MV-4-11 (cell line): ENCODE measurements at regions not wholly inside any gene's neighbourhood (a gene's known extent, or its start where the extent isn't known, plus 50 kb on each side); places are given as distances from the start of the nearest gene placed in this dataset.

ENCODE experiments used
- DNase-seq: peaks from one replicate; lab custom pipeline; 2025; lab: John Stamatoyannopoulos, UW

DNA sequence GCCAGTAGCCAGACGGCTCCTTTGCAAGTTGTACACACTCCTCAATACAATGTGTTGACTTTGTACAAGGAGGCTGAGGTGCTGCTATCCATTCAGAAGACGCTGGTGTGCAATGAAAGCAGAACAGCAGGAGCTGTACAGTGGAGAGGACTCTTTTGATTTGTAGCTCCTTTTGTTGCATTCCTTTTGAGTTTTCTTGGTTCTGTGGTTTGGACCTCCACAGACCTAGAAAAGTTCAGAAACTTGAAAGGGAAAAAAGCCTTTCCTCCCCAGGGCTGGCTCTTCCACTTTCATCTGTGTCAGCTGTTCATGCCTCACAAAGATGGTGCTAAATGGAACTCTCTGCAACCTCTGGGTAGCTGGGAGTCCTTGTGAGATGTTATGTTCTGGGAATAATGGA is 117.4 kb downstream of the MAT2B start:
- no peak for DNase-seq

- DNase-seq = no peak
Measured at GRCh38 chr5:163623524-163623923, 118.1 kb downstream of the MAT2B start.

DNA sequence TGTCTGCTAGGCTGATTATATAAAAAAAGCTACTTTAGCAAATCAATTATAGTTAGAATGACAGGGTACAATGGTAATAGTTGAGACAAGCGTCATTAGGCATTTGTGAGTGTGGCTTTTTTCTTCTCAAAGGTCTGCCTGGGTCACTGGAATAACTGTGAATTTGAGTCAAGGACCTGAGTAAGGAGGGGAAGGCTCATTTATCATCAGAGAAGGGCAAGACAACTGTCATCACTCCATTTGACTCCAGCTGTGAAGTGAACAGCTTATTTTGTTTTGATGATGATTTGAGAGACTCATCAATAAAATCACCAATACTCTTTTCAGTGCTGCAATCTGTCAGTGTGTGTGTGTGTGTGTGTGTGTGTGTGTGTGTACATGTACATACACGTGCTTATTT is 118.6 kb downstream of the MAT2B start:
- no peak for DNase-seq

GRCh38 chr5:163624431-163624830 is 119.0 kb downstream of the MAT2B start:
- no peak for DNase-seq

- no peak for DNase-seq
Measured at GRCh38 chr5:163626904-163627434, 121.5 kb downstream of the MAT2B start.

GRCh38 chr5:163631856-163632255 is 126.4 kb downstream of the MAT2B start:
- DNase-seq = no peak

DNA sequence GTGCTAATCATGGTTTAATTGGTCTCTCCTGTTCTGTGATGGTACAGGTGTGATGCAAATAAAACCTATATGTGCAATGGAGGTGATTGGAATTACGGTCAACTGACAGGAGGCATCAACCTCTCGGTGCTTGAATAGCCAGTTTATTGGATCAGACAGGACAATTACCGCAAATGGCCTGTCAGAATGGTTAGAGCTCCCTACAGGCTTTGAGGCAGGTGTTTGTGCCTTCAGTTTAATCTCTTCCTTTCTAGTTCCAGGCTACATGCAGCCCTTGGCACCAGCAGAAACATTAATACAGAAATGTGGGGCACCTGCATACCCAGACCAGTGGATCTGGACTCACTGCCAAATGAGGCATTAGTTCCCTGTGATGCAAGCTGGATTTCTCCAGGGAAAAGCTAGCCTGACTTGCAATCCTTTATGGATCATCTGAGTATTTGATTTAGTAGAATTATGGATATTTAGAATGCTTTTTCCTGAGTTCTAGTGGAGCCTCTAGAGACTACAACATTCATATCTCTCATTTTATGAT is 128.6 kb downstream of the MAT2B start:
- no peak for DNase-seq

DNA sequence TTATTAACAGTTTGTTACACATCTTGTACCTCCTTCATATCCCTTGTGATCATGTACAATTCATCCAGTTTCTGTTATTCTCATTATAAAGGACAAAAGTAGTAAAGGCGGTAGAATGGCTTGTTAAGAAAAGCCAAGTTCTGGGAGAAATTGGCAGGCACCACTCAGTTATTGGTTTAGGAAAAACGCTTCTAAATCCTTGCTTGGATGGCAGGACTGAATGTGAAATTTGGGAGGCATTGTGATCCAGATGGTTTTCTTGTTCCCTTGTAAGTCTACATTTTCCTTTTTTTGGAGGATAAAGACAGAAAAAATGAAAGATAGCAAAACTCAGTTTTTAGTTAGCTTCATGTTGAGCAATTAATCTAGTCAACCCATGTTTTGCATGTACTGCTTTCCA is 130.2 kb downstream of the MAT2B start:
- DNase-seq = no peak

DNA sequence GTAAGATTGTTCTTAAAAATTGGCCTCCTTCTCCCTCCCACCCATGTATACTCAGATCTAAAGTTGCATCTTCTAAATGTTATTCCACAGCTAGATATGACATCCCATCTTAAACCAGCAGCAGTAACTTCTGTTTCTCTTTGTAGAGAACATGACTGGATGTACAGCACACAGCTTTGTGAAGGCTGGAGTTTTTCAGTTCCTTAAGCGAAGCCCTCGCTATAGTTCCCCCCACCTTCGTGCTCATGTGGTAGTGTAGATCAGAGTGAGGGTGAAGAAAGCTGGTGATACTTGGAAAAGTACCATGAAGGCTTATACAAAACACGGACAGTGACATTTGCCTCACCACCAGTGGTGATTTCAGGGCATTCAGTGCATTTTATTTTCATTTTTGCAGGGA is 137.5 kb downstream of the MAT2B start:
- DNase-seq = peak; percentile 48

GRCh38 chr5:163645421-163646416 is 140.3 kb downstream of the MAT2B start:
- no peak for DNase-seq

DNA sequence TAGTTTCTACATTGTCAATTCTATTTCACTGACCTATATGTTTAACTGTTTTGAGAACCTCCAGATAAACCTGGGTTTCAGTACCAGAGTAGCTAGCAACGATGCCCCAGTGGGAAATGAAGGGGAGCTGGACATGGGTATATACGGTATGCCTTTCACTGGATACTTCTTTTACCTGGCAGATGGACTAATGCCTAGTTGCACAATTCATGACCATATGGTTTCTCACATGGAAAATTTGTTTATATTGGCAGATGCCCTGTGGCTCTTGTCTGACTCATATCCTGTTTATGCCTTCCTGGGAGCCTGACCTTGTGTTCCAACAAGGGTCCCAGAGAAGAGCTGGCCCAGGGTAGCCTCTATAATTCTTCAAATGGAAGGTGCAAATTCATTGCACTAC is 144.1 kb downstream of the MAT2B start:
- DNase-seq = no peak

DNA sequence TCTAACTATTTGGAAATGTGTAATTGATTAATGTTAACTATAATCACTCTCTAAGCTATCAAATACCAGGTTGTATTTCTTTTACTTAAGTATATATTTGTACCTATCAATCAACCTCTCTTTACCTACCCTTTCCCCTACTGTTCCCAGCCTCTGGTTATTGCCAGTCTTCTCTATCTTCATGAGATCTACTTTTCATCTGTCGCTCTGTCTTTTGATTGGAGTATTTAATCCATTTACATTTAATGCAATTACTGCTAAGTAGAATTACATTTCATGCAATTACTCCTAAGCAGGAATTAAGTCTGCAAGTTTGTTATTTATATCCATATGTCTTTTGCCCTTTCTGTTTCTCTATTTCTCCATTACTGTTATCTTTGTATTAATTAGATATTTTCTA is 148.1 kb downstream of the MAT2B start:
- no peak for DNase-seq

DNA sequence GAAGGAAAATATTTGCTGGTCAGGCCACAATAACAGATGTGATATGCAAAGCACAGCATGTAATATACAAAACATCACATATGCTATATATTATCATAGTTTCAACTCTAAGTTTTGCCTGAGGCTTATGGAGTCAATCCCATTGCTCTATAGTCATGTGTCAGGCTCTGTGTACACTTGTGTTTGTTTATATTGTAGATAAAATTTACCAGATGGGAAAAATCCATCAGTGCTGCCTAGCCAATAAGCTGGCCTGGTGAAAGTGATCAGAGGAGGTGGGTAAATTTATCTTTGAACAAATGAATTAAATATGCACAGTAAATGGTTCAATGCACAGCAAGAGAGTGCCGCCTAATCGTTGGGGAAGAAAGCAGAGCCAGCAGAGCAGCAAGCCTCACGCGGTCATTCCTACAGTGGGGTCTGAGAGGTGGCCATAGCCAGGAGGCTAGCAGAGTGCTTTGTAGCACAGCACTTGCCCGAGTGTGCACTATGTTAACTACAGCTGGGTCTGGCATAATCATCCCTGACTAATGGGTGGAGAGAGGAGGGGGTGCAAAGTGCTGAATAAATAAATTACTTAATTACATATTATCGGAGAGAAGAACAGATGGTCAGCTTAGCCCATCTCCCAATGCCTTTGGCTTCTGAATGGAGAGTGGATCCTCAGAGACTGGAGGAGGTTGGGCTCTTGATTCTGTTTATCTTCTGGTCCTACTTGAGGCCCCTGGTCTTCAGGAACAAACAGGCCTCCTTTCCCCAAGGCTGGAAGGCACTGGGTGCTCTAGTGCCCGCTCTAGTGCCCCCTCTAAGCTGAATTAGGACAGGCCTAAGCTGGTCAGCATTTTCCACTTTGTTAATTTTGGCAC is 153.5 kb downstream of the MAT2B start:
- DNase-seq = no peak

DNA sequence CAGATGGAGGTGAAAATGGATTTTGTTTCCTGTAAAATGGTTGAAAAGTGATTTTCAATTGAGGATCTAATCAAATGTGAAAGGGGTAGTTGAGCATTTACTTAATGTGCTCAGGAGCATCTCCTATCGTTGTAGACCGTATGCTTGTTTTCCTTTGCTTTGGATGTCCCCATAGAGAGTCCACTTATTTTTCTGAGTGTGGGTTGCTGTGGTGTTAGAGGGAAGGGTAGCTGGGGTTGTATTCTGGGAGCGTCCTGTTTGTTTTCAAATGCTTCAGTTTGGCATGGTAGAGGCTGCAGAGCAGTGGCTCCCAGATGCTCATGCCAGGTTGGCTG is 154.1 kb downstream of the MAT2B start:
- DNase-seq = no peak

DNA sequence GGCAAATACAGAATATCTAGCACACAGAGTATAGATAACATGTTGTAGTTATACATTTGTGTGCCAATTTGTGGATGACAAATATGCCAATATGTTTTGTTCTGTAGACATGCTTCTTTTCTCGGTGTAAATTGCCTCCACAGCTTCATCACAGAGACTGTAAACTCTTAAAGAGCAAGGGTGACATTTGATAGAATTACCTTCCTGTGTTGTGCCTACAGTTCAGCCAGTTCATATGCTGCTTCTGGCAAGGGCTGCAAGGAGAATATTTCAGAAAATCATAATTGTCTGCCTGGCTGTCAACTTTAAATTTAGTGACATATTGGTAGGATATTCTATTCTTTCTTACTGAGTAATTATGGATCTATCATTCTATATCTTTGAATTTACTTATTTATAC is 155.1 kb downstream of the MAT2B start:
- no peak for DNase-seq

- no peak for DNase-seq
Measured at GRCh38 chr5:163661360-163661759, 155.9 kb downstream of the MAT2B start.

GRCh38 chr5:163670036-163670435 is 164.6 kb downstream of the MAT2B start:
- no peak for DNase-seq

DNA sequence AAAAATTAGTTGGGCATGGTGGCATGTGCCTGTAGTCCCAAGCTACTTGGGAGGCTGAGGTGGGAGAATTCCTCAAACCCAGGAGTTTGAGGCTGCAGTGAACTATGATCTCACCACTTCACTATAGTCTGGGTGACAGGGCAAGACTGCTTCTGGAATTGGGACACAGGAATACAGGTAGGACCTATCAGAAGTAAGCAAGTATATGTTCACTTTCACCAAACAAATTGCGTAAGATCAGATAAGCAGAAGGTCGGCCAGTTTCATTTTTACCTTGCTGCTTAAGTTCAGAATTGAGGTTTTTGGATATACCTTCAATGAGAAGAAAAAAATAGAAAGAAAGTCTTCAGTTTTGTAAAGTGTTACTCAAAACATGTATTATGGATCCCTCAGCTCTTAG is 171.7 kb downstream of the MAT2B start:
- no peak for DNase-seq

DNA sequence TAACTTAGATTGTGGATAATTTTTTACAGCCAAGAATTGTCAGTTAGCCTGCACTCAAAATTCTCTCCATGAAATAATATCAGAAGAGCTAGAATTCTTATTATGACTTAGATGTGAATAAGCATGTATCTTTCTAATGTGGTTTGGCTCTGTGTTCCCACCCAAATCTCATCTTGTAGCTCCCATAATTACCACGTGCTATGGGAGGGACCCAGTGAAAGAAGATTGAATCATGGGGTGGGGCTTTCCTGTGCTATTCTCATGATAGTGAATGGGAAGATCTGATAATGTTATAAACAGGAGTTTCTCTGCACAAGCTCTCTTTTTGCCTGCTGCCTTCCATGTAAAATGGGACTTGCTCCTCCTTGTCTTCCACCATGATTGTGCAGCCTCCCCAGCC is 176.8 kb downstream of the MAT2B start:
- no peak for DNase-seq

GRCh38 chr5:163687414-163687813 is 182.0 kb downstream of the MAT2B start:
- no peak for DNase-seq

DNA sequence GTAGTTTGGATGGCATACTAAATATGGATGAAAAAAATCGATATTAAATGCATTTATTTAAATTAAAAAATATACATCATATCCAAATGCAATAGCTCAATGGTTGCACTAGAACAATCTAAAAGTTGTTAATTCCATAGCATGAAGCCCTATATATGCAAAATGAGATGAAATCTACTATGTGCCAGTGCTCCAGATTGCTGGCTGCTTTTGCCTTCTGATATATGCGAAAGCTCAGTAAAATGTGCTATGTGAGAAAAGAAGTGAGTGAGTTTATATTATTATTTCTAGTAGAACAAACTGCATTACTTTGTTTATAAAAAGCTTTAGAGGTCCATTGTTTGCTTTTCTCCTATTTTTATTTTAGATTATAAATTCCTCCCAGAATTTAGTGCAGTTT is 186.7 kb downstream of the MAT2B start:
- no peak for DNase-seq

- peak; percentile 74 for DNase-seq
Measured at GRCh38 chr5:163695830-163696578, 190.6 kb downstream of the MAT2B start.
